ENCODE measurements at regions not wholly inside any gene's neighbourhood (a gene's known extent, or its start where the extent isn't known, plus 50 kb on each side); places are given as distances from the start of the nearest gene placed in this dataset.

DNA sequence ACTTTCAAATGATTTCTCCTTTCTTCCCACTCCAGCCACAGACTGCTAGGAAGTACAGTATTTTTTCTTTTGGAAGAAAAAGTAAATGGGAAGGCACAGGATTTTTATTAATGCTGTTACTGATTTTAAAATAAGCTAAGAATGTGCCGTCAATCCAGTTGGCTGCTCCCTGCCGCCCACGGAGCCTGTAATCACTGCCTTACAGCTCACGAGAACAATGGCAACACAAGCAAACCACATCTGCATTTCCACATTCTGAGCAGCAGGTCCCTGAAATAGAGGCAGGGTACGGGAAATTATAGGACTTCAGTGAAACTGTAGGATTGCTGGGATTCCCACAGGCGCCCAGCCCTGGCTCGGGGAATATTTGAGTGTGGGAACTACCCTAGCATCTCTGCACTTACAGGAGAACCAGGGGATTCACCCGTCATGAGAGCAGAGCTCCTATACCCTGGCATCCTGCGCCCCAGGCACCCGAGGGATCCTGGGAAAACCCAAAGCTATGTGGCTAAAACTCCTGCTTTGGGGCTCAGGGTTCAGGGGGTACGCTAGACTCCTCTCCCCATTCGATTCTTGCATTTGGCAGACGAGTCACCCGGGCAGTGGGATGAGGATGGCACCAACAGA, 72.9 kb upstream of the TNS3 start:
- intact Hi-C loops (cut with DNase I; ENCODE audit: low total_unique reads), result no loop called here
- DNase-seq, result no peak
- H3K27ac ChIP-seq, result peak overlapping the region; percentile 48 to 65
- no peak overlapping the region for H3K4me3 ChIP-seq
- no peaks in the 10 kb centered on the region for H3K27me3 ChIP-seq
- peaks cover 0 to 44% (median 26%) of the 10 kb centered on the region in 4 donors for H3K4me1 ChIP-seq
- no peaks in the 10 kb centered on the region for H3K9me3 ChIP-seq
- H3K36me3 ChIP-seq, result no peaks in the 10 kb centered on the region
- TF ChIP-seq, protein P1, sequence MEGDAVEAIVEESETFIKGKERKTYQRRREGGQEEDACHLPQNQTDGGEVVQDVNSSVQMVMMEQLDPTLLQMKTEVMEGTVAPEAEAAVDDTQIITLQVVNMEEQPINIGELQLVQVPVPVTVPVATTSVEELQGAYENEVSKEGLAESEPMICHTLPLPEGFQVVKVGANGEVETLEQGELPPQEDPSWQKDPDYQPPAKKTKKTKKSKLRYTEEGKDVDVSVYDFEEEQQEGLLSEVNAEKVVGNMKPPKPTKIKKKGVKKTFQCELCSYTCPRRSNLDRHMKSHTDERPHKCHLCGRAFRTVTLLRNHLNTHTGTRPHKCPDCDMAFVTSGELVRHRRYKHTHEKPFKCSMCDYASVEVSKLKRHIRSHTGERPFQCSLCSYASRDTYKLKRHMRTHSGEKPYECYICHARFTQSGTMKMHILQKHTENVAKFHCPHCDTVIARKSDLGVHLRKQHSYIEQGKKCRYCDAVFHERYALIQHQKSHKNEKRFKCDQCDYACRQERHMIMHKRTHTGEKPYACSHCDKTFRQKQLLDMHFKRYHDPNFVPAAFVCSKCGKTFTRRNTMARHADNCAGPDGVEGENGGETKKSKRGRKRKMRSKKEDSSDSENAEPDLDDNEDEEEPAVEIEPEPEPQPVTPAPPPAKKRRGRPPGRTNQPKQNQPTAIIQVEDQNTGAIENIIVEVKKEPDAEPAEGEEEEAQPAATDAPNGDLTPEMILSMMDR (IDR thresholded peaks at IDR 0.05), result no peak

DNA sequence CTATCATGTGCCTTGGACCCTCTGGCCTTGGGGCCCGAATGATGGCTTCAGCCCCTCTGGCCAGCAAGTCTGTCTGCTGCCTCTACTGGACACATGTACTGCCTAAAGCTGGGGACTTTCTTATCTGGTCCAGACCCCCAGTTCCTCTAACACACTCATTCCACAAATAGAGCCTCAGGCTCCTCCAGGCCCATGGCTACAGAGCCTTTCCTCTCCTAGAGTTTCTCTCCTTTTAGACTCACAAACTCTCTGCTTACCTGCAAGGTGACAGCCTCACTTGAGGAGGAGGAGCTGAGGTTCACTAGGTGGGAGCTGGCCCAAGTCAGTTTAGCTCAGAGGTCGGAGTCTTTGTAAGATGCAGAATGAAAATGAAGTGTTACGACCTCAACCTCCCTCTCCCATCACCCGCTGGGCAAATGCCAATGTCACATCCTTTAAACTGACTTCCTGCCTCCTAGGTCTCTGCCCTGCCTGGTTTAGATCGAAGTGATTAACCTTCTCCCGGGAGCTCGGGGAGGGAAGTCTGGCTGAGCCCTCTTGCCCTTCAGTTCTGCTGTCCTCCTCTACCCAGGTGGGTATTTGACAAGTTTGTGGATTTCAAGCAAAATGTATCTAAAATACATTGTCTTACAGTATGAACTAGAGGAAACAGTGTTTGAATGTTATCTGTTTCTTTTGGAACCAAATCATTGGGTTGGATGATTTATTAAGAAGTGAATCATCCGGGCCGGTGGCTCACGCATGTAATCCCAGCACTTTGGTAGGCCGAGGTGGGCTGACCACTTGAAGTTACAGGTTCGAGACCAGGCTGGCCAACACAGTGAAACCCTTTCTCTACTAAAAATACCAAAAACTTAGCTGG, 71.9 kb upstream of the TNS3 start:
- Histone ChIP-seq H3K9me3 (no peaks in the 10 kb centered on the region), H3K4me1 (peaks cover 0 to 44% (median 26%) of the 10 kb centered on the region in 4 donors), H3K27ac (peak overlapping the region; percentile 48 to 65), H3K36me3 (no peaks in the 10 kb centered on the region), H3K4me3 (no peak overlapping the region), H3K27me3 (no peaks in the 10 kb centered on the region)
- no peak for DNase-seq
- TF ChIP-seq, protein P1 (IDR thresholded peaks at IDR 0.05), result no peak
- intact Hi-C loops (cut with DNase I; ENCODE audit: low total_unique reads), result no loop called here

- no peak for DNase-seq
- H3K9me3 ChIP-seq, result no peaks in the 10 kb centered on the region
- H3K4me3 ChIP-seq, result no peak overlapping the region
- TF ChIP-seq, protein P1 (IDR thresholded peaks at IDR 0.05), result no peak
- peaks cover 0 to 44% (median 26%) of the 10 kb centered on the region in 4 donors for H3K4me1 ChIP-seq
- peak overlapping the region; percentile 27 to 65 for H3K27ac ChIP-seq
- H3K36me3 ChIP-seq, result no peaks in the 10 kb centered on the region
- intact Hi-C loops (cut with DNase I; ENCODE audit: low total_unique reads), result no loop called here
- no peaks in the 10 kb centered on the region for H3K27me3 ChIP-seq
Observed at GRCh38 chr7:47652591-47652990, 70.7 kb upstream of the TNS3 start.

DNA sequence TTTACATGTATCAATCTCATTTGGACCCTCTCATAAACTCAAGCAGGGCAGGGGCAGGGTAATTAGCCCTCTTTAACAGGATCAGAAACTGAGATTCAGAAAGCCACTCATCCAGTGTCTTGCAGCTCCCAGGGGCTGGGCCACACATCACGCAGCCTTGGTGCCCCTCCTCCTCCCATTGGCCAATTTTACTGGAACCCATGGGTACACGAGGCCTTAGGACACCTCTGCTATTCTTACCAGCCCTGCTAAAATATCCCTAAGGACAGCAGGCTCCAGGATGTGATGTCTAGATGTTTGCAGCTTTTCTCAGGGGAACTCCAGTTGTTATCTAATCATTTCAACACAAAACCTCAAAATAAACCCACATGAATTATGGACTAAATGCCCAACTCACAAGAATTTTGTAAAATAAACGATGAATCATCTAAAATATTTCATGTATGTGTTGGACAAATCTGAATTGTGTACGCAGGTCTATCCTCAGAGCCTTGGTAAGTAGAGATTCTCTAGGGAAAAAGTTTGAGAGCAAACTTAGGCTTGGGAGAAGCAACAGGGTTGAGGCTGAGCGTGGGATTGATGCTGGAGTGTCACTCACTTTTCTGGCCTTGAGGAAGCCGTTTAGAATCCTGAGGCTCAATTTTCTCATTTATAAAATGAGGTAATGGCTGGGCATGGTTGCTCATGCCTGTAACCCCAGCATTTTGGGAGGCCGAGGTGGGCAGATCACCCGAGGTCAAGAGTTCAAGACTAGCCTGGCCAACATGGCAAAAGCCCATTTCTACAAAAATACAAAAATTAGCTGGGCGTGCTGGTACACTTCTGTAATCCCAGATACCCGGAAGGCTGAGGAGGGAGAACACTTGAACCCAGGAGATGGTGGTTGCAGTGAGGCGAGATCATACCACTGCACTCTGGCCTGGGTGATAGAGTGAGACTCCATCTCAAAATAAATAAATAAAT, 69.7 kb upstream of the TNS3 start:
- Histone ChIP-seq H3K36me3 (no peaks in the 10 kb centered on the region), H3K9me3 (no peaks in the 10 kb centered on the region), H3K4me3 (no peak overlapping the region), H3K27me3 (no peaks in the 10 kb centered on the region), H3K4me1 (peaks cover 0 to 44% (median 26%) of the 10 kb centered on the region in 4 donors), H3K27ac (peak overlapping the region; percentile 65 to 71)
- intact Hi-C loops (cut with DNase I; ENCODE audit: low total_unique reads), result no loop called here
- peak; percentile 35 to 83 for DNase-seq
- TF ChIP-seq, protein P1 (IDR thresholded peaks at IDR 0.05), result no peak

- Histone ChIP-seq H3K4me1 (peaks cover 0 to 37% (median 24%) of the 10 kb centered on the region in 4 donors), H3K4me3 (no peak overlapping the region), H3K36me3 (no peaks in the 10 kb centered on the region), H3K27me3 (no peaks in the 10 kb centered on the region), H3K27ac (no peak overlapping the region), H3K9me3 (no peaks in the 10 kb centered on the region)
- DNase-seq, result no peak
- intact Hi-C loops (cut with DNase I; ENCODE audit: low total_unique reads), result no loop called here
- TF ChIP-seq, protein P1 (IDR thresholded peaks at IDR 0.05), result no peak
Observed at GRCh38 chr7:47649919-47650318, 68.0 kb upstream of the TNS3 start.
